Erythroblast (primary cell): ENCODE measurements at regions not wholly inside any gene's neighbourhood (a gene's known extent, or its start where the extent isn't known, plus 50 kb on each side); places are given as distances from the start of the nearest gene placed in this dataset.

Experiments used
- DNase-seq, 2 experiments: peaks; one replicate each; lab custom pipeline; 2025; lab: John Stamatoyannopoulos, UW
- GATA1 ChIP-seq: IDR thresholded peaks from 2 replicates; pipeline ENCODE4 v1.6.1; 2011; ENCODE audit warnings: low read depth, mild to moderate bottlenecking, control low read depth, low read length, moderate library complexity
- POLR2A ChIP-seq: IDR thresholded peaks from 2 replicates; pipeline ENCODE4 v1.6.1; 2011; ENCODE audit warnings: mild to moderate bottlenecking, low read length

DNA sequence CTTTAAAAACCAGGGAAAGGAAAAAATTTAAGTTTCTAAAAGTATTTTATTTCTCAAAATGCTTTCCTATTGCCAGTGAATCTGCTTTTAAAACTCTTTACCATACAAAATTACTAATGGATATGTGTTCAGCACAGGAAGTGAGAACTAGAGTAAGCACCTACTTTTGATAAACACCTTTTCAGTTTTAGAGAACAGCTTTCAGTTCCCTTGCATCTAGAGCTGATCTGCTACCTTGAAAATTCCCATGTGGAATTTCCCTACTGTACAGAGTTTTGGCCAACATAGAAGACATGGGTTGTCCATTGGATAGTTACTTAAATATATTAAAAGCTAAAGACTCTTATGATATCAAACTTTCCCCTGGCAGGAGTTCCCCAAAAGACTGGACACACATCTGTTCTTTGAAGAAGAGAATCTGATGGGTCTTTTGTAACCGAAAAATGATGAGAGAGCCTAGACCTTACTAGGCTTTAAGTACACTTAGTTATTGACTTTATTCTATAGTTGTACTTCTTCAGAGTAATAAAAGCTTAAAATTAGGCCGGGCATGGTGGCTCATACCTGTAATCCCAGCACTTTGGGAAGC is 112.1 kb upstream of the CNTNAP4 start:
- no peak for TF ChIP-seq POLR2A
- TF ChIP-seq GATA1 = no peak
- no peak for DNase-seq

DNA sequence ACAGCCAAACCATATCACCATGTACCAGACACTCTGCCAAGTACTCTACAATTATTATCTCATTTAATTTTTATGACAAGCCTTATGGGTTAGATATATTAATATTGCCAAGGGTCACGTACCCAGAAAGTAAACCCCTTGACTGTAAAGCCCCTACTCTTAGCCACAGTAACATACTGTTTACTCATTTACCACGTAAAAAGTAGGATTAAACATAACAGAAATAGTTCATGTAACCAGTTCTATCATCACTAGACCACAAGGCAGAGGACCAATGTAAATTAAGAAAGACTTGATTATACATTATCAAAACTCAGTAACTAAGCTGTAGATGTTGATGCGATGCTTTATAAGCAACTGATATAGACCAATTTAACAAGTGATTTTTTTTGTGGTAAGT is 101.5 kb upstream of the CNTNAP4 start:
- DNase-seq = no peak
- TF ChIP-seq POLR2A (no peak), GATA1 (no peak)

DNA sequence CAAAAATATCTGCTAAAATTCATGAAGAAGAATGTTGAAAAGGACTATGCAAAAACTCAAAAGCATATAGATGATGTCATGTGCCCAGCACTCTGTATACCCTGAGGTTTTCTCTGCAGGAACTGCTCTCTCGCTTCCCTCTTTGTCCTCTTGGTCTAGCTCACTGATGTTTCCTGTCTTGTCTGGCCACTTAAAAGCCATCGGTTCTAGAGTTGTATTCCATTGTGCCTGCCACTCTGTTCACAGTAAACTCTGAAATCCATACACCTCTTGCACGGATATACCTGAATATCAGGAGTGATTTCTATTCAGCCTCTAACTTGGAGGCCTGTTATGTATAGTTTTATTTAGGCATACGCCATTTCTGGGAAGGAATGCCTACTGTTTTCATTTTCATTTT is 101.0 kb upstream of the CNTNAP4 start:
- DNase-seq = no peak
- TF ChIP-seq POLR2A (no peak), GATA1 (no peak)

DNA sequence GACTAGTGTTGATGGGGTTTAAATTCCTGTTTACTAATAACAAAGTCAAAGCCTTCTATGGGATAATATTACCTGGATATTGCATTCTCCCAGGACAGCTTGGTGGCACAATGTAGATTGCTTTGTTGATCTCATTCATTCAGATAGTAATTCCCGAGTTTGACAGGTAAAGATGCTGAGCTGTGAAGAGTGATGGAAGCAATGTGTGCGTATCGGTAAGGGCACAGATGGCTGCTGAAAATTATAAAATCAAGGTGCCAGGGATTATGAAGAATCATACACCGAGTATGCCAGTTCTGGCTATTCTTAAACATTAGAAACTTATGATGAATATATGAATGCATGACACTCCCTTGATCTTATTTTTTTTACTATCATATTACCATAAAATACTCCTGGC is 100.6 kb upstream of the CNTNAP4 start:
- DNase-seq = no peak
- TF ChIP-seq POLR2A (no peak), GATA1 (no peak)

DNA sequence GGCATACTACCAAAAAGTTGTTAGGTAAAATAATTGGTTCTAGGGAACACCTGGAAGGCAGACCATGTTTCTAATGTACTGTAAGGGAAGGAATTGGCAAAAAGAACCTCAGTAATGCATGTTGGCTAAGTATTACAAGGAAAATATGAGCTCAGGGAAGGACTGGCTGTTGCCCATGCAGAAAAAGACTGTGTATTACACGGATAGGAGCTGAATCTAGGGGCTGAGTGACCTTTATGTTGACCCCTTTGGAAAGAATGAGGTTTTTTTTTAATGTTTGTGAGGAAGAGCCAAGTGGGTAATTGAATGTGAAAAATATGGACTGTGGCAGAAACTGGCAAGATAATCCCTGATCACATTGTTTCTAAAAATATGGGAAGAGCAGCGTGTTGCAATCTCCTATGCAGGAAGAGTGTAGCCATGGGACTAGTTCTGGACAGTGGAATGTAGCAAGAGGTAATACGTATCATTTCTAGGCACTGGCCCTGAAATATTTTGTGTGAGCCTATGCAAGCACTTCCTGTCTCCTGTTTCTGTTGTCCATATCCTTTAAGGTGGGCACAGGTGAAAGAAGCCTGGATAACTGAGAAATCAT is 95.1 kb upstream of the CNTNAP4 start:
- TF ChIP-seq POLR2A = no peak
- no peak for DNase-seq

DNA sequence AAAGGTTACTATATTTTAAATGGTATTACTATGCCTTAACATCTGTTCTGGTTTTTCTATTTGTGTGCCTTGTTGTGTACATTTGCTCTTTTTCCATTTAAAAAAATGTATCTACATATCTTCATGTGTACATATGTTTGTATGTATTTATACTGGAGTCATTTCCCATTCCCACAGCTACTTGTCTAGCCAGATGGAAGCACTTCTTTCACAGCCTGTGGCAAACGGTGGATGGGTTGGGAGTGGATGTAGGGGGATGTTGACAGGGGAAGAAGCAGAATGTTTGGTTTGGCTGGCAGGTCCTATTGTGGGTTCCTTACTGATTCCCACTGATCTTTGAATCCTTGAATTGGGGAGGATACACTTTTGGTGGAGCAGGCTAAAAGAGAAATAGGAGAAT is 93.6 kb upstream of the CNTNAP4 start:
- no peak for DNase-seq
- no peak for TF ChIP-seq GATA1
- TF ChIP-seq POLR2A = no peak

DNA sequence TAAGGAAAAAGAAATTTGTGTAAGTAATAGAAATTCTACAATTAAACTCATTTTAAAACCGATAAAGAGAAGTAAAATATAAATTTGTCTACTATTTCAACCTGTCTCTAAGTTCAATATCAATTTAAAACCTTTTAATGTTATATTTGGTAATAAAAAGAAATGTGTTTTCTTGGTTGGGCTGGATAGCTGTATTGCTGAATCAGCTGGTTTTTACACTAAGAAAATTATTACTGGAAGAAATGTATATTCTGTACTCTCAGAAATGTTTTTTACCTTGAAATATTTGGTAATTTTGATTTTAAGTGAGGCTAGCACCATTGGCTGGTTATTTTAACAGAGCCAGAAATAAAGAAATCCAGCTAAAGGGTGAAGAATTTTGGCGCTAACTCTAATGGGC is 87.1 kb upstream of the CNTNAP4 start:
- no peak for TF ChIP-seq POLR2A
- TF ChIP-seq GATA1 = no peak
- no peak for DNase-seq

DNA sequence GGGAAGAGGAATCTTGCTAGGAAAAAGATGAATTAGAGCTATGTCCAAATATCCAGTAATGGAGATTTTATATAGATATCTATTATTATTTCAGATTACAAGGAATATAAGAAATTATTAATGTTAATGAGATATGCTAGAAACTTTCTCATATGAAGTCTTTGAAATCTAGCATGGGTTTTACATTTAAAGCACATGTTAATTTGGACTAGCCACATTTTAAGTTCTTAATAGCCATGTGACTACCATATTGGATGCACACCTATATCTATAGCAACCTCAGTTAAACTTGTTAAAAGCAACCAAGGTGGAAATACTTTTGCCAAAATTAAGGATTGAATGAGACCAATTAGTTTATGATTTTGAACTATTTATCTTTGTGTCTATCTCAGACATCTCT is 86.7 kb upstream of the CNTNAP4 start:
- no peak for DNase-seq
- TF ChIP-seq POLR2A (no peak), GATA1 (no peak)

DNA sequence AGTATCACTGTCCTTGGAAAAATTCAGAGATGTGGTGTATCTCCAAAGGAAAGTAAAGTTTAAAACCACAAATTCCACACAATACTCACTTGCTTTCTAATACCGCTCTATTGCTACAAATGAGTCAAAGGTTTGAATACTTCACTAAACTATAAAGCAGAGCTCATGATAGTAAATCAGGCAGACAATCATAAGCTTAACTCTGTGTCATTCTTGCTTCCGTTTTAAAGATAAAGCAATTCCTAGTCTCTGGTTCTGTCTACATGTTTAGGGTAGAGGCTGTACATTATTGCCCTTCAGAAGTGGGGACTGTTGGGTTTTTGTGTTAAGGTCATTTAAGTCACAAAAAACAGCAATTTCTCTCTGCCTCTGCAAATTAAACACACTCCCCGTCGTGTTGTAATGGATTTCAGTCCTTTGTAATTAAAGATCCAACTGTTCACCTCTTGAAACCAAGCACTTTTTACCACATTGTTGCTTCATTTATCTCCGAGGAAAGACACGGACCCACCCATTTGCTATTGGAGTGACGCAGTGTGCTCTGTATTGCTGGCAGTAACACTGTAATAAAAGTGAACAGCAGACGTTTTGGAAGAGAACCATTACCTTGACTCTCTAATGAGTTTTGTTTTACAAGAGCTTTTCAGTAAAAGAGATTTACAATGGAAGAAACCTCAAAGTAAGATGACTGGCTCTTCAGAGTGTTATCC is 83.1 kb upstream of the CNTNAP4 start:
- no peak for TF ChIP-seq GATA1
- no peak for TF ChIP-seq POLR2A
- DNase-seq = no peak

DNA sequence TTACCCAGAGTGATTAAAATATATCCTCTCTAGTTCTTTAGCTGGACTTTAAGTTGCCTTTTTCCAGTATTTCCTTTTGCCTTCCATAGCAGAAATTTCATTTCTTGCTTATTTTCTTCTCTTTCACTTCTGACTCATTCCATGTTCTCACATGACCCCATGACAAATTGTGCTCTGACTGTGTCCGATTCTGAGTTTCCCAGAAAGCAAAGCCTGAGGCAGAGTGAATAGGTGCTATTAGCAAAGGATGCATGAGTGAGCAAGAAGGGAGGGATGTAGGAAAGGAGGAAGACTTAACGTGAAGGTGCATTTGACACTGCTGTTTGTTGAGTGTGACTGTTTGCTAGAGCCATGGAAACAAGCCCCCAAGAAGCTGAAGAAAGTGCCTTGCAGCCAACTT is 82.6 kb upstream of the CNTNAP4 start:
- TF ChIP-seq POLR2A (no peak), GATA1 (no peak)
- no peak for DNase-seq

DNA sequence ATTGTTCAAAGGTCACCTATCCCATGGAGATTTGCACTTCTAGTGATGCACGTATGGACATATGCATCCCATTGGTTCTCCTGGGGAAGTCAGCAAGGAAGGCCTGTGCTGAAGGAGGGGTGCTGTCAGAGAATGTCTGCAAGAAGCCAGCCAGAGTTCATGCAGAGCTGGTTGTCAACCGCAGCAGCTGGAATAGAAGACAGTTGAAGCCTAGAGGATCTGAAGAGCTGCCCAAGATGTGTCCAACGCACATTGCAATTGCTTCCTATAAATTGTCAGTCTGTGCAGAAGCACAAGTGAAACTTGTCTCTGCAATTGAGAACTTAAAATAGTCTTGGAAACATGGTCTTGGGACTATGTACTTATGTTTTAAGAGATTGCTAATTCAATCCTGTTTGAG is 82.1 kb upstream of the CNTNAP4 start:
- DNase-seq = no peak
- TF ChIP-seq POLR2A = no peak
- TF ChIP-seq GATA1 = no peak

DNA sequence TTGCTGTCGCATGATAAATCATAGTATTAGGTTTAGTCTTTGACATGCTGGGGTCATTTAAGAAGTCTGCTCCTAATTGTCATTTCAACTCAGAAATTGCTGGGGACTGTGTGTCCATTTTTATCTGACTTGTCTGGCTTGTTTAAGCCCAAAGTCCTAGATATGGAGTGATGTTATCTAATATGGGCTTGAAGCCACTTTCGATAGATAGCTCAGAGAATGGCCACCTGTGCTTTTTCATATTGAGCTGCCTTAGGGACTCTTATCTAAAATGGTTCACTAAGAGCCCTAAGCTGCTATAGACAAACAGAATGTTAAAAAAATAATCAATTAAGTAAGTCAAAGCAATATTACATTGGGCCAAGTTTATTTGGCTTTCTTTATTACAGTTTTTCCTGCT is 81.6 kb upstream of the CNTNAP4 start:
- no peak for TF ChIP-seq GATA1
- TF ChIP-seq POLR2A = no peak
- no peak for DNase-seq

DNA sequence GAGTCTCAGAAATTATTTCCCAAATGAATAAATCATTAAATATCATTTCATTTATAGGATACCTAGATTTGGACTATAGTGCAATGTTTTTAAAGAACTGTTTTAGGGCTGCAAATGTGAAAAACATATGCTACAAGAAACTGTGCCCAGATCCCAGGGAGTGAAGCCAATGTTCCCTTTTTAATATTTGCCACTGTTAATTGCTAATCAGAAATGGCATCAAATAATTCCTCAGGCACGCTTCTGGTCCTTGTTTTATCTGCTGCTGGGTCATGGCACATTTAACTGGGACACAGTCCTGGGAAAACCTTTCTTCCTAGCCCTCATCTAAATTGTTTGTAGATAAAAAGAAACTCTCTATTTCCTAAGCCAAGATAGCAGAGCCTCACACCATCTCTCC is 79.3 kb upstream of the CNTNAP4 start:
- DNase-seq = no peak
- TF ChIP-seq POLR2A (no peak), GATA1 (no peak)

DNA sequence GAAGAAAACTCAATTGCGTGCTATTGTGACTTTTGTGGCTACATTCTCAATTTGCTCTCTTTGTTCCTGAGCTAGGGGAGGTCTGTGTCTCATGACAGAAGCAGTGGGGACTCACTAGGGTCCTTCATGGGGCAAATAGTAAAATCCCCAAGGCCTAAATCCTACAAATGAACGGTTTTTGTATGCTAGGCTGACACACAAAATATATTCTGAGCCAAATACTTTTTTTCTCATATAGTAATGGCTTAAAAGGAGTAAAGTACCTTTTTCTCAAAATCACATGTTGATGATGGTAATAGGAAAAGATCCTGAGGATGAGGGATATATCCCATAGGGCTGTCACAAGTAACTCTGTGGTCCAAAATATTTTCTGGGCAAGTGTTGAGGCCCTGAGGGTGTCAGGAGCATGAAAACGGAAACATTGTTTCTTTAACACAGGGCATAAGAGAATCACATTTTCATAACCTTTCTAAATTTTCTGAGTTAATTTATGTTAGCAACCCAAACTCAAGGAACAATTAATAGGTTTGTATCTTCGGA is 77.5 kb upstream of the CNTNAP4 start:
- TF ChIP-seq GATA1 (no peak), POLR2A (no peak)
- DNase-seq = no peak

DNA sequence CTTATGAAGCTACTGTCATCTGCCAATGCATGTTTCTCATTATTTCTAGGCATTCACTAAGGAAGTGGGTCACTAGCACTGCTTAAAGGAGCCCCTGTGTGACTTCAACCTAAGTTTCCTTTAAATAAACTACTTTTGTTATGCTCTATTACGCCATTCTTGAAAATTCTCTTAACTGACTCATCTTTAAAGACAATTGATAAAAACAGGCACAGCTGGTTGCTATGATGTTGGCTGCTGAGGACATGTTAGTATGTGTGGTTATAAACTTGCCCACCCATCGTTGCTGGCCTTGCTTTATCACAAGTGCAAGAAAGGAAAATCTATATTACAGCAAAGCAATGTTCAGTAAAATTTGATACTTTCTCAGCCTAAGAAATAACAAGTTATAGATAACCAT is 75.8 kb upstream of the CNTNAP4 start:
- no peak for TF ChIP-seq GATA1
- TF ChIP-seq POLR2A = no peak
- DNase-seq = no peak
